IPS DF 4.7 (cell line): ENCODE measurements at regions not wholly inside any gene's neighbourhood (a gene's known extent, or its start where the extent isn't known, plus 50 kb on each side); places are given as distances from the start of the nearest gene placed in this dataset.
"Not testable (repeated sequence)": the region's sequence is repeated elsewhere in the genome, so short reads cannot be mapped to it uniquely, and the experiment has no call there.

Experiments
- DNase-seq: peaks from one replicate; pipeline ENCODE4 v3.0.0-alpha.2; 2013; ENCODE audit warnings: low spot score; ENCODE audit errors: extremely low read depth

DNA sequence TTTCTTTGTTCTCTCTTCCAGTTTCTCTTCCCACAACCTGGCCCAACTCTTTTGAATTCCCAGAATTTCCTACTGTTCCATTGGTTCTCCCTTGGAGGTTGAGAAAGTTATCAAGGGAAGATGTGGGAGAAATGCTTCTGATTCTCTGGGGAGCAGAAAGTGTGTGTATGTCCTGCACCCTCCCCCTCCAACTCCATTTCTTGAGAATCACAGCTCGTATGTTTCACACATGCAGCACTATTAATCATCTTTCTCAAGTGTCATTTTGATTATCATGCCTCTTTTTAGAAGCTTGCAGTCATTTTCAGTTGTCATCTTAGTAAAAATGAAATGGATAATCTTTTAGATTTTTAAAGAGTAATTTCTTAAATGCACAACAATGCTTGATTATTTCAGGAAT, 296.8 kb upstream of the SLC39A10 start:
- DNase-seq: no peak

DNA sequence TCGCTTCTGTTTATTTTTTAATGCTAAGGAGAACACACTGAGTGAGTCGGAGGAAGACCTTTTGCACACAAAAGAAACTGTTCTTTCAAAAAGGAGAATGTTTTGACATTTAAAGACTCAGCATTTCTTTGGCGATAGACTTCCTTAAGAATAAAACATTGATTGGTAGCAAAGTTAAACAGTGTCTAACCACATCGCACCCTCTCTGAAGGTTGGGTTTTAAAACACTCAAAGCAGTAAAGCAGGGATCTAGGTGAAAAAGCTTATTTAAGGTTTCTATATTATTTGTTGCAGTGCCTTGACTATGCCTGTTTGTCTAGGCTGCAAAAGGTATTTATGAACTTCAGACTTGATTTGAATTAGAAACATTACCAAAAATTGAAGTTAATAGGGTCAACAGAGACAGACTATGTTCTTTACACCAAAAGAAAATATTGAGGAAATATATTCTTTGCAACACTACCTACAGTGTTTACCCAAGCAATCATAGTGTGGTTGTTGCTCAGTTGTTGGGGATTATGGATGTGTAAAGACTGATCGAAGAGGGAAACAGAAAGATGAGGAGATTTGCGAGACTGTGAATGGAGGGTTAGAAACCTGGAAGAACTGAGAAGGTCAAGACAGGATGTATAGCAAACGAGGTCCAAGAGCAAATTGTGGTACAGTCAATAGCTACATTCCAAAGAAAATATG, 297.8 kb upstream of the SLC39A10 start:
- no peak for DNase-seq

DNA sequence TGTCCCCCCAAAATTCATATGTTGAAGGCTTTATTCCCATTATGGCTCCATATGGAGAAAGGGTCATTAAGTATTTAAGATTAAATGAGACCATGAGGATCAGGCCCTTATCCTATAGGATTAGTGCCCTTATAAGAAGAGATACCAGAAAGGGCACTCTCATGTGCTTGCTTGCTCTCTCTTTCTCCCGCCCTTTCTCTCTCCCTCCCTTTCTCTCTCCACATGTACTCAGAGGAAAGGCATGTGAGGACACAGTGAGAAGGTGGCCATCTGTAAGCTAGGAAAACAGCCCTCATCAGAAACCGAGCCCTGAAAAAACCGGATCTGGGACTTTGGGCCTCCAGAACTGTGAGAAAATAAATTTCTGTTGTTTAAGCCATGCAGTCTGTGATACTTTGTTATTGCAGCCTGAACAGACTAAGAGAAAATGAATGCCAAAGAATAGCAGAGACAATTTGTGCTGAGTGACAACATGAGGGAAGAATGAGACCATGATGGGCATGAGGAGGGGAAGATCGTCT, 300.0 kb upstream of the SLC39A10 start:
- DNase-seq: no peak

DNA sequence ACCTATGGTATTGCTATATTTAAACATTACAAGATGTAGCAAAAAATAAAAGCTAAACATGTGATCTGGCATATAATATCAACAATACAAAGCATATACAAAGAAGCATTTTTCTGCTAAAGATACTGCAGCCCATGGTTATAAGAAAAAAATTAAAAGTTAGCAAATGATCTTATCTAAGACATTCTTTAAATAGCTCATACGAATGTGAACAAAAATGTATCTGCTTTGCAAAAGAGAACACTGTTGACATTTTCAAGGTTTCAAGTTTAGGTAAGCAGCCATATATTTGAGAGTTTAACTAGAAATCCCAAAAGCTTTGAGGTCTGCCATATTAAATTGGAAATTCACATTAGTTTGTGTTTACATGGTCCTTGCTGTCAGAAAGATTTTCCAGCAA, 301.0 kb upstream of the SLC39A10 start:
- no peak for DNase-seq

DNA sequence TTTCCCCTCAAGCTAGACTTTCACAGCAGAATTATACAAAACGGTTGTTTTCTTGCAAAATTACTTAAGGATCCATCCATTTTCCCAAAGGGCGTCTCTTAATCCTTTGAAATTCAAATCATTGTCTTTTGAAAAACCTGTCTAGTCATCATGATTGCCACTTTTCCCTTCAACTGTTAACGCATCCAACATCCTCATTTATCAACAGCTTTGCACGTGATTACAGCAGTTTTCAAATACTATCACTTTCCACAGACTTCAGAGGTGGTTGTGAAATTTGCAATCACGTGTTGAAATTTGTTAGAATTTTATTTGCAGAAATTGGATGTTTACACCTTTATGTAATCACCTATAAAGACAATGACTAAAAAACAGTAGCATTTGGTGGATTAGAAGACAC, 304.4 kb upstream of the SLC39A10 start:
- no peak for DNase-seq

DNA sequence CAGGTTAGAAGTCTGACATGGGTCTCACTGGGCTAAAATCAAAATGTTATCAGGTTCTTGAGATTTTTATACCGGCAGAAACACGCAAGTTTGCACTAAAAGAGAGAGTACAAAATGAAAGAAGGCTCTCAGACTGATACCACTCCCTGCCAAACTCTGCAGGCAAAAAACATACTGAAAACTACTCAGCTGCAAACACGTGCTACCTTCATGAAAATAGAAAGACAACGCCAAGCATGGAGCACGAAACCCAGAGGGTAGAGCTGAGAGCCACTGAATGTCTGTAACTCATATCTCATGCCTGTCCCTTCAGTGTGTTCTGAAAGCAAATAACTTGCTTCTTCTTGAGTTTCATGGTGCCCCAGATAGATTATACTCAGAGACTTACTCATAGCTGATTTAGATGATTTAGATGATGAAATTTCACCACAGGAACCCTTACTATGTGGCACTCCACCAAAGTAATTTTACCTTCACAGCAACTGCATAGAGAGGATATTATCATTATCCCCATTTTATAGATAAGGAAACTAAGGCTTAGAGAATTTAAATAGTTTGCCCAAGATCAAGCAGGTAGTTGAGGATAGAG, 313.0 kb upstream of the SLC39A10 start:
- no peak for DNase-seq

DNA sequence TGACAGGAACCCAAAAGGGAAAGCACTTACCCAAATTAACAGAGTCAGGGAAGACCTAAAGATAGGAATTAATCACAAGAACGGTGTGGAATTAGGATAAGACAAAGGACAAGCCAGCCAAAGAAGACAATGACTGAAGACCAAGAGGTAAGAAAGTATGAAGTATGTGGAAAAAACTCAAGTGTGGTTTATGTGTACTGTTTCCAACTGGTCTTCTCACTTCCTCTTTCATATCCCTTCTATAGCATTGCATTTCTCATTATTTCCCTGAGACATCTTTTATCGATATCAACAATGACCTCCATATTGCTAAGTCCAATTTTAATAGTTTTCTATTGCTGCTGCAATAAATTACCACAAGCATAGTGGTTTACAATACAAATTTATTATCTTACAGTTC, 313.5 kb upstream of the SLC39A10 start:
- no peak for DNase-seq

DNA sequence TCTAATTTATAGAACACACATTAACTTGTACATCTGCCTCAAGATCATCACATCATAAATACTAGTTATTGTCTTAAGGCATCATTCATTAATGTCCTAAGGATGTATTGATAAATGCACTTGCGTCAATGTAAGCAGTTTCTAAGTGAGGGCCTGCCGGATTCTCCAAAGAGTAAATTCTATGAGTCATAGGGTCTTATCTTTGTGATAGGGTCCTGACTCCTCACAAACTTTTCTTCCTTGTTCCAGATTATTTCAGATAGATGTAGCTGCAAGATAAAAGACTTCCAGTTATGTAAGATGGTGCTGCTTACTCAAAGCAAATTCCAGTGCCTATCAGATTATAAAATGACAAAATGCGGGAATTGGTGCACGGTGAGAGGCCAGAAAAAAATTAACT, 315.0 kb upstream of the SLC39A10 start:
- DNase-seq: no peak

DNA sequence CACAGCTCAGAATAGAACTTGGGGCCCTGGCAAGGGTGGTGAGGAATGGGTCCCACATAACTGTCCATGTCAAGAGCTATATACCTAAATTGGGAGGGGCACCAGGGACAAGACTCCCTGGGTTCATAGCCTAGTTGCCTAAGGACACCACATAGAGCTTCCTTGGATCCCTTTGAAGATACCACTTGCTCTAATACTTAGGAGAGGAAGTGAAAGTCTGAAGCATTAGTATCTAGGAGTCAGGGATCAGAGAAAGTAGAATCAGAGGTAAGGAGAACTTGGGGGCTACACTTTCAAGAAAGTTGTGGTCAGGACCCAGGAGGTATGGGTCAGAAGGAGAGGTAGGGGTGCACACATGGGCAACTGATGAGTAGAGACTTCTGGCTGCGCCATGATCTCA, 318.2 kb upstream of the SLC39A10 start:
- DNase-seq: no peak

DNA sequence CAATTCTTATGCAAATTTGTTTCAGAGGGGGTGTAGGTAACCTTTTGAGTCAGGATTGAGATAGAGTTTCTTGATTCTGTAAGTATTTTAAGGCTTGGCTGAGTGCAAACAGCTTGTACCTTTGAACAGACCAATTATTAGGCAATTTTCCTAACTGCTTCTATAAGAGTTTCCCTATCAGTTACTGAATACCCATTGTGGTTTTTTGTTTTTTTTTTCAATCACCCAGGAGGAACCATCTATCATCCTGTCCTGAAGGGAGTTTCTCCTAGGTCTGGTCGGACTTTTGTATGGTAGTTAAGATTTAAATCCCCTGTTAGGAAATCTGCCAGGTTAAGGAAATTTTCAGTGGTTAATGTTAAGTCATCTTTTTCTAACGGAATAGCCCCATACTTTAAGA, 319.4 kb upstream of the SLC39A10 start:
- no peak for DNase-seq

DNA sequence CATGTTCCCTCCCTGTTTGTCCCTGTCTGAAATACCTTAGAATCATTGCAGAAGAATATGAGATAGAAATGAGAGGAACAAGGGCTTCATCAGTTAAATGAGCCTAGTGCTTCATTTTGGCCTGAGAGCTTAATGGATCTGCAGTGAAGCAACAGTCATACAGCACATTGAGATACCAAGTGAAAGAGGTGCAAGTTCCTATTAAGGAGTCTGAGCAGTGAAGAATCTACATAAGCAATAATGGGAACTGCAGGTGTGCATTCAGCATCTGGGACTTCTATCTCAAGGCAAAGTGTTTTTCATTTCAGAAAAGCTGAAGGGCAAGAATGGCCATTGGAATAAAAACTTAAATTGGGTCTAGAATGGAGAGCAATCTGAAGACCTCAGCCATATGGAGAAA, 323.2 kb upstream of the SLC39A10 start:
- DNase-seq: no peak

DNA sequence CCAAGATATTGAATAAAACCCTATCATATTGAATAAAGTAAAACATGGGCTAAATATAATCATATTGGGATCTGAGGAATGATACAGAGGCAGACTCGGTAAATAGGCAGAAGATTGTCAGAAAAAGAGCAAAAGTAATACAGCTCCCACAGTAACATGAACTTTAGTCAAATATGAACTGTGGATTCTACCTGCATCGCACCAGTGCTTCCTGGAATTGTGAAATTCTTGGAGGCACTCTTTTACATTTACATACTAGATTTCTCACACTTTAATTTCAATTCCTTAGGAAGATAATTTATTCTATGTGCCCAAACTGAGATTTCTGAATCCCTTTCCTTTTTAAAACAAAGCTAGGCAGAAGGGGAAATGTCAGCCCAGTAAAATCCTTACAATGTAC, 325.1 kb upstream of the SLC39A10 start:
- DNase-seq: no peak

DNA sequence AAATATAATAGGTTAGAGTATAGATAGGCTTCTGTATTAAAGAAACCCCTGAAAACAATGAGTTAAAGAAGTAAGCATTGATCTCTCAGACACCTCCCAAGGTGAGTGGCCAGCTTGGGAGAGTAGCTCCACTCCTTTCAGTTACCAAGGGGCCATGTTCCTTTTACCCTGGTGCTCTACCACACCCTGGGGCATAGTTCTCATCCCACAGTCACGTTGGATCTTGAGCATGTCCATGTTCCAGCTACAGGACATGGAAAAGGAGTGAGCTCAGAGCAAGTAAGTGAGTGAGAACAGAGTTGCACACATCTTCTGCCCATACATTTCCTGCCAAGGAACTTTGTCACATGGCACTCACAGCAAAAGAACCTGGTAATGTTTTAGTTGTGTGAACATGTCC, 325.9 kb upstream of the SLC39A10 start:
- DNase-seq: no peak

DNA sequence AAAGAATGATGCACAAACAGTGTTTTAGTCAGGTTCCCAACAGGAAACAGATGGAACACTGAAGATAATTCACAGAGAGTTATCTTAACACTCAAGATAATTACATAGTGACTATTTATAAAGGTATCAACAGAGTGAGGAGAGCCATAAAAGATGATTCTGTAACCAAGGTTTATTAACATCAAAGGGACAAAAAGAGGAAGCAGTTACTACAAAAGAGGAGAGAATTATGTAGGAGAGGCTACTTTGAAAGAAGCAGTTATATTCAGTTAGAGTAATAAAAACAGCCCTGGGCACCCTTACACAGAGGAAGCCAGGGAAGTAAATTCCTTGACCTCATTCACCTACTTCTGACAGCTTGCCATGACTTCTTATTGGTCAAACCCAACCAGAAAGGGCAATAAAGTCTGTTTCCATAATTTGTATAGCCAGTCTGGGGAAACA, 326.5 kb upstream of the SLC39A10 start:
- DNase-seq: no peak

DNA sequence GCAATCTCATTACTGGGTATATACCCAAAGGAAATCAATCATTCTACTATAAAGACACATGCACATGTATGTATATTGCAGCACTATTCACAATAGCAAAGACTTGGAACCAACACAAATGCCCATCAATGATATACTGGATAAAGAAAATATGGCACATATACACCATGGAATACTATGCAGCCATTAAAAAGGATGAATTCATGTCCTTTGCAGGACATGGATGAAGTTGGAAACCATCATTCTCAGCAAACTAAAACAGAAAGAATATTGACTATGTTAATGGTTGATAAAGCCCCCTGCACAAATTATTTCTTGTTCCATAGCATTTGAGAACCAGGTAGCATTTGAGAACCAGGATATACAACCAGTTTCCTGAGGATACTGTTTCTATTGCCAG, 327.2 kb upstream of the SLC39A10 start:
- not testable (repeated sequence) for DNase-seq

DNA sequence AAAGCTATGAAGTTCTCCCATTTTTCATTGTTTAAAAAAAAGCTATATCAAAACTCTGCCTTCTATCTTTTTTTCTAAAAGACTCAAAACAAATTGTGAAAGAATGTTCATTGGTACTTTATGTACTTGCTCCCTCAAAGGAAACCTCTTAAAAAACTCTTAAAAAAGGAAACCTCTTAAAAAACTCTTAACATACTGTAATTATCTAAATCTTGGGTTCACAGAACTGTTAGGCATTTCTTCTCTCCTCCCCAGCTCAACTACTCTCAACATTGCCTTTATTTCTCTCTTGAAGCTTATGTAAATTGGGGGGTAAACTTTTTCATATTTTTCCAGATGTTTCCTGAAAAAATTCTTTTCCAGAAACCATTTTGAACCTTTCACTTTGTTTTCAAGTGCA, 330.5 kb upstream of the SLC39A10 start:
- no peak for DNase-seq

DNA sequence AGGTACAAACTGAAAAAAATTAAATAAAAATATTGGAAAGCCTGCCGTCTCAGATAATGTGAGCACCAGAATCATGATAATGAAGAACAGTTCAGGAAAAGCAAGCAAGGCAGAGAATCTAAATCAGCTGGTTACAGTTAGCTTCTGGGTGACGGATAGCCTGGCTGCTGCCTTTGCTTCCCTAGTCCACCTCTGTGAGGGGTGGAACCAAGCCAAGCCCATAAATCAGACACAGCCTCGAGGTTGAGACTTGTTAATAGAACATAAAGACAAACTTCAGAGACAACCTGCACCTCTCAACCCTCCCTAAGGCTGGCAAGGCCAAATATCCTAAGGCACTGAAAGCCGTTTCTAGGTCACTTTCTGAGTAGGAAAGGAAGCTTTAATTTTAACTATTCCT, 334.7 kb upstream of the SLC39A10 start:
- no peak for DNase-seq

DNA sequence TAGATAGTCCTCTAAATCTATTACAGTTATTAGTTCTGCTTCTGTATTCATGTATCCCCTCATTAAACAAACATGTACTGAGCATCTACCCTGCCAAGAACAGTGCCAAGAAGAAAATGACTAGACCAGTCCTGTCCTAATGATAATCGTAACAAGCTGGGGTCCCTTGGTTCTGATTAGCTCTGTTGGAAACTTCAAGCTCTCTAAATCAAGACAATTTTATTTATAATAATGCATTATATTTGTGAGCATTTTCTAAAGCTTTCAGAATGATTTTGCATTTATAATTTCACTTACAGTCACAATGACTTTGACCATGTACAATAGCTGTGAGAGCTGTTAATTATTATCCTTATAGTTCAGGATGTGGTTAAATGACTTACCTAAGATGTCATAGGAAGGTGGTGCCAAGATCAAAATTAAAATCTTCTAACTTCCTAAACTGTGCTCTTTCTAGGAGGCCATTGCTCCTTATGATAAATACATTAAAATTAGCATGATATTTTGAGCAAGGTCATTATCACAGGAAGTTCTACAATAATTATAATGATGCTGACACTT, 336.5 kb upstream of the SLC39A10 start:
- no peak for DNase-seq

DNA sequence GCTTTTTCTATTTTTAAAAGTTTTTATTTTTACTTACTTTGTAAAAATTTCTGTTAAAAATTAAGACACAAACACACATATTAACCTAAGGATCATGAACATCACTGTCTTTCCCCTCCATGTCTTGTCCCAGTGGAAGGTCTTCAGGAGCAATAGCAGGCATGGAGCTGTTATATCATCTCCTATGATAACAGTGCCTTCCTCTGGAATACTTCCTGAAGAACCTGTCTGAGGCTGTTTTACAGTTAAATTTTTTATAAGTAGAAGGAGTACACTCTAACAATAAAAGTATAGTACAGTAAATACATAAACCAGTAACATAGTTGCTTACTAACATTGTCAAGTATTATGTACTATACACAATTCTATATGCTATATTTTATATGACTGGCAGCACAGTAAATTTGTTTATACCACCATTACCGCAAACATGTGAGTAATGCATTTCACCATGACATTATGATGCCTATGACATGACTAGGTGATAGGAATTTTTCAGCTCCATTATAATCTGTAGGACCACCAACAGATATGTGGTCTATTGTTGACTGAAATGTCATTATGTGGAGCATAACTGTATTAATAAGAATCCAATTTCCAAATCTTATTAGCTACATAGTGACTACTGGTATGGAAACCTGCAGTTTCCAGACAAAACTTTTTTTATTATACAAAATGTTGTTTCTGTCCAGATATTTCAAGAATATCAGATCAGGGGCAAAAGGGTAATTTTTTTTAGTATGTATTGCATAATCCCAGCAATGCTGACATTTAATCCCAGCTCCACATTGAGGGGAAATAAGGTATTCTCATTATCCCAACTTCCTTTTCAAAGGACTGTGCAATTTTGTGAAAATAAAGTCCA, 337.2 kb upstream of the SLC39A10 start:
- DNase-seq: no peak

DNA sequence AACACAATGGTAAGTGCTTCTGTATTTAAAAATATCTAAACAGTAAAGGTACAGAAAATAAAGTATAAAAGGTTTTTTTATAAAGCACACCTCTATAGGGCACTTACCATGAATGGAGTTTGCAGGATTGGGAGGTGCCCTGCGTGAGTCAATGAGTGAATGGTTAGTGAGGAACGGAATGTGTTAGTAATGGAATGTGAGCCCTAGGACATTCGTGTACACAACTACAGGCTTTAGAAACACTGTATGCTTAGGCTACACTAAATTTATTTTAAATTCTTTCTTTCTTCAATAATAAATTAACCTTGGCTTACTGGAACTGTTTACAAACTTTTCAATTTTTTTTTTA, 337.9 kb upstream of the SLC39A10 start:
- DNase-seq: no peak

DNA sequence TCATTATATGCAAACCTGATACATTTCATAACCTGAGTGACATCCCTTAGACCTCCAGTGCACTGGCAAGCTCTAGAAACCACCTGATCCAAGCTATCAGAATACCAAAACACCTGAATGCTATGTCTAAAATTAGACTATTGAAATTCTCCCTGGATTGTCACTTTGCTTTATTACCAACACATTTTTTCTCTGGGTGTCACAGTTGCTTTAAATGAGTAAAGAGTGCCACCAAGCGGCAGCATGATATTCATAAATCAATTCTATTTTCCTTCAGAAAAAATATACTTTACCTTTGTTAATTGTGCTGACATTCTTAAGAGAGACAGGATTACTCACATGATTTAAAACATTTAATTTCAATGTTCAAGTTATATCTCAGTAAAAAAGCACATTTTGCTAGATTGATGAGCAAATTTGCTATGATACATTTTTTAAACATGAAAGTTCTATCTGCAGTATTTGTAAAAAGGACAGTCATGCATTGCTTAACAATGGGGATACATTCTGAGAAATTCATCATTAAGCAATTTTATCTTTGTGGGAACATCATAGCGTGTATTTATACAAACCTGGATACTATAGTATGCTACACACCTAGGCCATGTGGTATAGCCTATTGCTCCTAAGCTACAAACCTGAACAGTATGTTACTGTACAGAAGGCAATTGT, 338.4 kb upstream of the SLC39A10 start:
- DNase-seq: no peak

DNA sequence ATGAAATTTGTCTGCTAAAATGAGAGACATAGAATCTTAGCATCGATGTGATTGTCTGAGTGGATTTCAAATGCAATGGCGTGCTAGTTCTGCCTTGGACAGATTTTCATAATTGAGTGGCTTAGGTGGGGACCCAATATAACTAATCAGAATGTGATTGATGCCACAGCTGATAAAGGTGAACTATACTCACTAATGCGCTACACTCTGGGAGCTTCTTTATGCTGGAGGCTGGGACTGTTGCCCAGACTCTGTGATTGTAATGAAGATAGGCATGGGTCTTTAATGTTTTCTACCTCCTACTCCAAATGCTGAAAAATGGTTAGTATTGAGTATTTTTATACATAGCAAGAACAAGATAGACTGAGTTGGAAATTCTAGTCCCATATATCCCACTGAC, 339.5 kb upstream of the SLC39A10 start:
- DNase-seq: no peak
